ENCODE measurements at regions not wholly inside any gene's neighbourhood (a gene's known extent, or its start where the extent isn't known, plus 50 kb on each side); places are given as distances from the start of the nearest gene placed in this dataset.

GRCh38 chr11:105296806-105297205 is 157.2 kb upstream of the CARD18 start:
- Histone ChIP-seq H3K27me3 (ENCODE audit: insufficient read depth, low read depth) (no peaks in the 10 kb centered on the region), H3K36me3 (ENCODE audit: low read depth) (no peaks in the 10 kb centered on the region), H3K9me2 (ENCODE audit: insufficient read depth) (no peaks in the 10 kb centered on the region; the same call in 1 of the 2 replicates), H3K27ac (no peak overlapping the region), H3F3A (ENCODE audit: insufficient read depth, low read depth) (no peaks in the 10 kb centered on the region), H3K9me3 (ENCODE audit: insufficient read depth, low read depth) (no peaks in the 10 kb centered on the region), H2AFZ (no peak overlapping the region), H4K20me1 (ENCODE audit: insufficient read depth) (no peaks in the 10 kb centered on the region), H3K4me1 (replicated peaks; ENCODE audit: insufficient read depth) (no peaks in the 10 kb centered on the region), H3K4me3 (no peak overlapping the region), H3K79me2 (ENCODE audit: low read depth) (no peaks in the 10 kb centered on the region), H3K4me2 (no peak overlapping the region)
- TF ChIP-seq, protein P1, sequence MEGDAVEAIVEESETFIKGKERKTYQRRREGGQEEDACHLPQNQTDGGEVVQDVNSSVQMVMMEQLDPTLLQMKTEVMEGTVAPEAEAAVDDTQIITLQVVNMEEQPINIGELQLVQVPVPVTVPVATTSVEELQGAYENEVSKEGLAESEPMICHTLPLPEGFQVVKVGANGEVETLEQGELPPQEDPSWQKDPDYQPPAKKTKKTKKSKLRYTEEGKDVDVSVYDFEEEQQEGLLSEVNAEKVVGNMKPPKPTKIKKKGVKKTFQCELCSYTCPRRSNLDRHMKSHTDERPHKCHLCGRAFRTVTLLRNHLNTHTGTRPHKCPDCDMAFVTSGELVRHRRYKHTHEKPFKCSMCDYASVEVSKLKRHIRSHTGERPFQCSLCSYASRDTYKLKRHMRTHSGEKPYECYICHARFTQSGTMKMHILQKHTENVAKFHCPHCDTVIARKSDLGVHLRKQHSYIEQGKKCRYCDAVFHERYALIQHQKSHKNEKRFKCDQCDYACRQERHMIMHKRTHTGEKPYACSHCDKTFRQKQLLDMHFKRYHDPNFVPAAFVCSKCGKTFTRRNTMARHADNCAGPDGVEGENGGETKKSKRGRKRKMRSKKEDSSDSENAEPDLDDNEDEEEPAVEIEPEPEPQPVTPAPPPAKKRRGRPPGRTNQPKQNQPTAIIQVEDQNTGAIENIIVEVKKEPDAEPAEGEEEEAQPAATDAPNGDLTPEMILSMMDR (conservative IDR thresholded peaks at IDR 0.05), result no peak
- no peak for TF ChIP-seq EZH2 (IDR thresholded peaks at IDR 0.05; ENCODE audit: low read depth)
- no peak for DNase-seq
- CTCF ChIA-PET, result no interaction called here
- BruUV-seq (replicated peaks), result no TSS peak
- intact Hi-C loops (cut with micrococcal nuclease; ENCODE audit: unreplicated experiment), result no loop called here
- POLR2A ChIA-PET (ENCODE audit: unreplicated experiment), result no interaction called here

- DNase-seq, result no peak
- Histone ChIP-seq H3K4me1 (replicated peaks; ENCODE audit: insufficient read depth) (no peaks in the 10 kb centered on the region), H3K36me3 (ENCODE audit: low read depth) (no peaks in the 10 kb centered on the region), H2AFZ (no peak overlapping the region), H3K4me3 (no peak overlapping the region), H3K27me3 (ENCODE audit: insufficient read depth, low read depth) (no peaks in the 10 kb centered on the region), H3K79me2 (ENCODE audit: low read depth) (no peaks in the 10 kb centered on the region), H3K9me3 (ENCODE audit: insufficient read depth, low read depth) (no peaks in the 10 kb centered on the region), H4K20me1 (ENCODE audit: insufficient read depth) (no peaks in the 10 kb centered on the region), H3K4me2 (no peak overlapping the region), H3K9me2 (ENCODE audit: insufficient read depth) (no peaks in the 10 kb centered on the region; the same call in 1 of the 2 replicates), H3F3A (ENCODE audit: insufficient read depth, low read depth) (no peaks in the 10 kb centered on the region), H3K27ac (no peak overlapping the region)
- CTCF ChIA-PET, result no interaction called here
- TF ChIP-seq EZH2 (IDR thresholded peaks at IDR 0.05; ENCODE audit: low read depth), result no peak
- TF ChIP-seq, protein P1 (conservative IDR thresholded peaks at IDR 0.05), result no peak
- no TSS peak for BruUV-seq (replicated peaks)
- intact Hi-C loops (cut with micrococcal nuclease; ENCODE audit: unreplicated experiment), result no loop called here
- POLR2A ChIA-PET (ENCODE audit: unreplicated experiment), result no interaction called here
Measured at GRCh38 chr11:105296386-105296785, 156.8 kb upstream of the CARD18 start.

DNA sequence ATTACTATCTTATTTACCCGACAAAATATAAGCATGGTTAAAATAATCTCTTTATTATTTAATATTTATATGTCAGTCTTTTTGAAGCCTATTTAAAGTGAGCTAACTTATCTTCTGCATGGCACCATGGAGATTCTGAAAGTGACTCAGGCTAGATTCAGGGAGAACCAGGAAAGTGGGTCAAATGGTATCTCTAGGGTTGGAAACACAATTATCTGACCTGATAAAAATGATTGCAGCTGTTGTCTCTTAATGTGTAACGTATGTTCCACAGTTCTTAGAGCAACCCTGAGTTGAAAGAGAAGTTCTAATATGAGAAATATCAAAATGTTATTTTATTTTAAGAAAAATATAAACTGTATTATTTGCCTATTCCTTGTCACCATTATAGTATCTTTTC is 143.1 kb upstream of the CARD18 start:
- CTCF ChIA-PET, result no interaction called here
- TF ChIP-seq EZH2 (IDR thresholded peaks at IDR 0.05; ENCODE audit: low read depth), result no peak
- no peaks in the 10 kb centered on the region for H3K9me3 ChIP-seq (ENCODE audit: insufficient read depth, low read depth)
- H3K4me3 ChIP-seq, result no peak overlapping the region
- H3K4me2 ChIP-seq, result no peak overlapping the region
- no peaks in the 10 kb centered on the region for H3K27me3 ChIP-seq (ENCODE audit: insufficient read depth, low read depth)
- no peaks in the 10 kb centered on the region for H3K4me1 ChIP-seq (replicated peaks; ENCODE audit: insufficient read depth)
- H3K36me3 ChIP-seq (ENCODE audit: low read depth), result no peaks in the 10 kb centered on the region
- intact Hi-C loops (cut with micrococcal nuclease; ENCODE audit: unreplicated experiment), result no loop called here
- no peak overlapping the region for H2AFZ ChIP-seq
- H3K27ac ChIP-seq, result no peak overlapping the region
- no peaks in the 10 kb centered on the region for H3K9me2 ChIP-seq (ENCODE audit: insufficient read depth)
- BruUV-seq (replicated peaks), result no TSS peak
- H3K79me2 ChIP-seq (ENCODE audit: low read depth), result no peaks in the 10 kb centered on the region
- H4K20me1 ChIP-seq (ENCODE audit: insufficient read depth), result no peaks in the 10 kb centered on the region
- no peaks in the 10 kb centered on the region for H3F3A ChIP-seq (ENCODE audit: insufficient read depth, low read depth)
- DNase-seq, result no peak
- POLR2A ChIA-PET (ENCODE audit: unreplicated experiment), result interaction anchor here (0.7 kb wide), 1 partner anchor 46 kb away, joined by 3 read pairs; no protein-coding TSS in a partner anchor

- BruUV-seq (replicated peaks), result no TSS peak
- Histone ChIP-seq H4K20me1 (ENCODE audit: insufficient read depth) (no peaks in the 10 kb centered on the region), H3K27me3 (ENCODE audit: insufficient read depth, low read depth) (no peaks in the 10 kb centered on the region), H3F3A (ENCODE audit: insufficient read depth, low read depth) (no peaks in the 10 kb centered on the region), H3K4me3 (no peak overlapping the region), H3K79me2 (ENCODE audit: low read depth) (no peaks in the 10 kb centered on the region), H3K9me2 (ENCODE audit: insufficient read depth) (no peaks in the 10 kb centered on the region), H2AFZ (0 out of 2 replicates have a peak overlapping the region, but pooled peaks have one; percentile 24), H3K9me3 (ENCODE audit: insufficient read depth, low read depth) (no peaks in the 10 kb centered on the region), H3K27ac (no peak overlapping the region), H3K36me3 (ENCODE audit: low read depth) (no peaks in the 10 kb centered on the region), H3K4me2 (no peak overlapping the region), H3K4me1 (replicated peaks; ENCODE audit: insufficient read depth) (no peaks in the 10 kb centered on the region)
- intact Hi-C loops (cut with micrococcal nuclease; ENCODE audit: unreplicated experiment), result no loop called here
- DNase-seq, result no peak
- ChIA-PET CTCF (no interaction called here), POLR2A (ENCODE audit: unreplicated experiment) (no interaction called here)
- TF ChIP-seq, protein P1 (conservative IDR thresholded peaks at IDR 0.05), result no peak
- TF ChIP-seq EZH2 (IDR thresholded peaks at IDR 0.05; ENCODE audit: low read depth), result no peak
Measured at GRCh38 chr11:105274631-105275030, 135.1 kb upstream of the CARD18 start.

Measured in PC-9 (cell line).